GM18858 (cell line): ENCODE measurements at regions not wholly inside any gene's neighbourhood (a gene's known extent, or its start where the extent isn't known, plus 50 kb on each side); places are given as distances from the start of the nearest gene placed in this dataset.

Experiments
- ATAC-seq: cut with Tn5 transposase; IDR thresholded peaks from one replicate; pipeline ENCODE4 v1.9.1; 2021; ENCODE audit not compliant: unreplicated experiment

DNA sequence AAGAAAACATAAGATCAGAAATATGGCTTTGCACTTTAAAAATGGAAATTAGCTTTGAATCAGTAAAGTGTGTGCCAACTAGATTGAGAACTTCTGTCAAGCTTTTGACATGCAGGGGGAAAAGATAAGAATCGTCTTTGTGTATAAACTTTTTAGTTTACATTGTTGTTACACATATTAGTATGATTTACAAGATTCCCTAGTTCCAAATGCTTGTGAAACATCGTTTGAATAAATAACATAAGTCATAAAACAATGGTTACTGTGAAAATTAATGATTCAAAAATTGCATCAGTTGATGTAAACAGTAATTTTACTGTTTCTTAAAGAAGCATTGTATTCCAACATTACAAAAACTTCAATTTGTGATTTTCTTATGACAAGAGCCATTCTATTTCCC is 207.6 kb upstream of the MTPN start:
- ATAC-seq = no peak

DNA sequence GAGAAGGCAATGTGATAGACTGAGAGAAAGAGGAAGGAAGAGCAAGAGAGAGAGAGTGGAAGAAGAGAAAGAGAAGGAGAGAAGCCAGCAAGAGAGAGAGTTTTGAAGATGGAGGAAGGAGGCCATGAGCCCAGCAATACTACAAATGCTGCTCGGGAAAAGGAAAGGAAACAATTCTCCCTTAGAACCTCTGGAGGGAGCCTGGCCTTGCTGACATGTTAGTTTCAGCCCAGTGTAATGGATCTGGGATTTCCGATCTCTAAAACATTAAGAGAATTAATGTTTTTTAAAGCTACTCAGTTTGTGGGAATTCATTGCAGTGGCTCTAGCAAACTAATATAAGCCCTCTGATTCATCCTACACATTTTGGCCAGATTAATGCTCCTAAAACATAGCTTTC is 206.8 kb upstream of the MTPN start:
- ATAC-seq = no peak

DNA sequence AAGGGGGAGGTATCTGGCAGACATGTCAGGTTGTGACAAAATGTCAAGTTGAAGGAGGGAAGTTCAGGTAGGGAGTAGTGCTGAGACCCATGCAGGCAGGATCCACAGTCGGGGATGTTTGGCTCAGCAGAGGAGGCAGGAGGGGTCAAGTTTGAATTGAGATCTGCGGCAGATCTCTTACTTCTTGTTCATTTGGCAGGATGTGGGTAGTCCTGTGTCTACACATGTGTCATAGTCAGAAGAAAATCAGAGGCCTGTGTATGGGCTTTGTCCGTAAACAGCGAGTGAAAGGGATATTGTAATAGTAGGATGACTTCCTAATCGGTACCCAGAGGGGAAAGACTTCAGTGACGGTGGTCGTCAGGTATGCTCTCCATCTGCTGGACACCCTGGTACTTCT is 203.8 kb upstream of the MTPN start:
- ATAC-seq = no peak

DNA sequence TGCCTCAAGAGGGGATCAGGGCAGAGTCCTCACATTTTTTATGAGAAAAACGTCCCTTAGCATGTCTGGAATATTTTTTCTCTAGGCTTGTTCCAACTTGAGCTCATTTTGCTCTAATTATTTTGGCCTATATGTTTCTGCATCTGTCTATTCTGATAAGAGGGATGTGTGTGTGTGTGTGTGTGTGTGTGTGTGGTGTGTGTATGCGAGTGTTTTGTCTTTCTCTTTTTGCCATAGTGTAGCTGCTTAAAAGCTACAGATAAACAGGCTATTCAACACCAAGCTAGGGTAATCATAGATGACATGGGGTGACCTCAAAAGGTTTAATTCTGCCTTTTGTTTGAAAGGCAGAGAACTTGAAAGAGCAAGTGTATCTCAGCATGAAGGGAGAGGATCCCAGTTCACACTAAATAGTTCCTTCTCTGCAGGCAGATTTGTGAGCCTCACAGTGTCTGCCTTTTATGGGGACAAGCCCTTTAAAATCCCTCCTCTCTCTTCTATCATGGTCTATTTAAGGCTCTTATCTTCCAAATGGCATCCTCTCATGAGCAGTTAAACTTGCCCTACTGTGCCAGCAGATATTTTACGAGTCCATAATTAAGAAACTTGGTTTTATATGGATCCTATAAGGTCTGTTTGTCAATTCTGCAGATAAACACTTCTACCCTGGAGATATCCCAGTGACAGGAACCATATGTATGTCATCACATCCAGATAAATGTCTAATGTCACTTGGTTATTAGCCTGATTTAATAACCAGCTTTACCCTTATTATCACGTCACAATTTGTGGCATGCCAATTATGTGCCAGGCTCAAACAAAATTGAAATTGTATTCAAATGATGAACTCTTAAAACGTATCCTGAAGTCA is 202.9 kb upstream of the MTPN start:
- no peak for ATAC-seq

DNA sequence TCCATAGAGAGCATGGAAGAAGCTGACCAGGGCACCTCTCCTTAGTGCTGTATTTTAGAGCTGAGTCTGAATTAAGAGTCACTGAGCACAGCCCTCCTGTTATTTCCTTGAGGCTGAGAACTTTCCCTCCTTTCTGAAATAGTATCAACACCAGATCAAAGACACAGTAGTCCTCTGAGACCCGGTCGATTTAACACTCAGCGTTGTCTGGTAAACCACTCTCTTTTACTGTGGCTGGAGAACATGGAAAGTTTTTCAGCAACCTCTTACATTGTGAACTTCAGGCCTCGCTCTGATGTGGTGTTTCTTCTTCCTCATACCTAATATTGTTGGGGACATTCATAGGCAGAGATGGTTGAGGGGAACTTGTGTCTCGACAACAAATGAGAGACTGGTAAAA is 202.0 kb upstream of the MTPN start:
- ATAC-seq = no peak

DNA sequence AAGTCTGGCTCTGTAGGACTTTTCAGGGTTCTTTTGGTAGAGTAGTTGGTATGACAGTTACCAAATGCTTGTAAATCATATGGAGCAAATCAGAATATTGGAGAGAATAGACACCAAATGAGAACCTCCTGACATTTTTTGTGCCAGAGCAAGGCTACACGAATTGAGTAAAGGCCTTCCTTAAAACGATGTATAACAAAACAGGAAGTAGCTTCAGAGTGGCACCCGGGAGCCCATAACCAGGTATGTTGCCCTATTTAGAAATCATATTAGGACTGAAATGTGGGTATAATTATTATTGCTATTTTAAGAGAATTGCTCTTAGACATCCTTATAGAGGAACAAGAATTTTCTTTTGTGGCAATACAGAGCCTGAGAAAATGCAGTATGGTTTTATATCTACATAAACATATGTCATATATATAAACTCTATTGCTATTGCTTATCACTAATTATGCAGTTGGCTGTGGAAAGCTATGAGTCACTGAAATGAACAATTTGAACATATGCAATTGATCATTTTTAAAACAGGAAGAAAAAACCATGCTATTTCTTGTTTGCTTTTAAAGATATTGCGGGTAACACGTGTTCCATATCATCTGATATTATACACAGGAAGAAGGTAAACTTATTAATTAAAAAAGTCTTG is 197.4 kb upstream of the MTPN start:
- no peak for ATAC-seq

DNA sequence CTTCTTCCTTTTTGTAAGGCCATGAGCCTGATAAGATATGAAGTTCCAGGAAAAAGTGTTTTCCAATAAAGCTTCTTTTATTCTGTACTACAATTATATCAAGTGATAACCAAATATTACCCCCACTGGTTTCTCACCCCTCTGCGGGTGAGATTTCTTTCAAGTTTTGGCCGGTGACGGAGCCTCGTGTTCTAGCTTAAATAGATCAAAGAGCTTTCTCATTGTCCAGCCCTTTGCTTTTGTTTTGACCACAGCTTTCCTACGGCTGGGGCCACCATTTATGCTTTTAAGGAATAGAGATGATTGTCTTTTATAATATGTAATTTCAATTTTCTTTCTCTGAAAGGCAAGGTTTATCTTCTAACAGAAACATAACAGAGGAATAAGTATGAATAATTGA is 196.7 kb upstream of the MTPN start:
- no peak for ATAC-seq

DNA sequence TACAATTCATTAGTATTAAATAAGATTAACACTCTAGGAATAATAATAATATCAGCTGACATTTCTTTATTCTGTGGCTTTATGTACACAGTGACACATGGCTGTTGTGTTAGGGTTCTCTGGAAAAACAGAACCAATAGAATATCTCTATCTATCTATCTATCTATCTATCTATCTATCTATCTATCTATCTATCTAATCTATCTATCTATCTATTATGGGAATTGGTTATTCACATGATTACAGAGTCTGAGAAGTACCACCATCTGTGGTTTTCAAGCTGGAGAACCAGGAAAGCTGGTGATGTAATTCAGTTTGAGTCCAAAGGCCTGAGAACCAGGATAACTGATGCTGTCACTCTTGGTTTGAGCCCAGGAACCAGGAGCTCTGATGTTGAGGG is 194.1 kb upstream of the MTPN start:
- ATAC-seq = no peak

DNA sequence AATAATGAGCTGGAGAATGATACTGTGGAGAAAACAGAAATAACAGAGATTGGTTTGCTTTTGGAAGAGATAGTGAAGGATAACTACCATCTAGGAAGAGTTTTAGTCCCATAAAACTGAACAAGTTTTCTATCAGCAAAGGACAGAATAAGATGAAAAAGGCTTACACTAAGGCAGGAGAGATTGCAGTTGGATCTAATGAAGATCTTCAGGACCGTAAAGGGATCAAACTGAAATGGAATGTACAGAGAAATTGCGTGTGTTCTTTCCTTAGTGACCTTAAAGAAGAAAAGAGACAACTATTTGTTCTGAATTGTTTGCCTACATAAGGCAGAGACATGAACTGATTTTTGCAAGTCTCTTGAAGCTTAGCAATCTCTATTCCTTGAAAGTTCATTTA is 191.7 kb upstream of the MTPN start:
- no peak for ATAC-seq

DNA sequence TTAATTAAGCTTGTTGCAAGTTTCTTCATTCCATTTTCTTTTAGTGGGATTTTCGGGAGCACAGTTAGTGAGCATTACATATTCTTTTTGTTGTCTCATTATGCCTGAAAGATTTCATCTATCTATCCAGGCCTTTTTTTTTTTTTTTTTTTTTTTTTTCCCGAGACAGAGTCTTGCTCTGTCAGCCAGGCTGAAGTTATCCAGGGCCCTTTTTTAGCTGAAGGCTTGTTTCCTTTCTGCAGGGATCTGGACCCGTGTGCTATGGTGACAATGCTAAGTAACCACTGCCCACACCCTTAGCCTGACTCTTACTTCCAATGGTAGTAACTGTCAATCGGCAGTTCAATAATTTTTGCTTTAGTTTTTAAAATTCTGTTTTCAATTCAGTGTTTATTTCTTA is 190.8 kb upstream of the MTPN start:
- ATAC-seq = no peak

DNA sequence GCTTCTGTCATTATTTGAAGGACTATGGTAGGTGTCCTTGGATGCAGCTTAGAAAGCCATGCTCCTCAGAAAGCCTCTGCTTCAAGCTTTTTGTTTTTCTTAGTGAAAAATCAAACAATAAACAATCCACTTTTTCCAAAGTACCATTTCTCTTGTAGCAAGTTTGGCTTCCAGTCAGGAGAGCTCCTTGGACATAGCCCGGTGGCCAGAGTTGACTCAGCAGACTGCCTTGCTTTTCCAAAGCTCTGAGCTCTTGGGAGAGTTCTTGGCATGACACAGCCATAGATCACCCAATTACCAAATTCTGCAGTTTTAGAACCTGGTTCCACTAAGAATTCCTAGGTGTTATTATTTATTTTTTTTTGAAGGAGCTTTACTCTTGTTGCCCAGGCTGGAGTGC is 189.4 kb upstream of the MTPN start:
- no peak for ATAC-seq

DNA sequence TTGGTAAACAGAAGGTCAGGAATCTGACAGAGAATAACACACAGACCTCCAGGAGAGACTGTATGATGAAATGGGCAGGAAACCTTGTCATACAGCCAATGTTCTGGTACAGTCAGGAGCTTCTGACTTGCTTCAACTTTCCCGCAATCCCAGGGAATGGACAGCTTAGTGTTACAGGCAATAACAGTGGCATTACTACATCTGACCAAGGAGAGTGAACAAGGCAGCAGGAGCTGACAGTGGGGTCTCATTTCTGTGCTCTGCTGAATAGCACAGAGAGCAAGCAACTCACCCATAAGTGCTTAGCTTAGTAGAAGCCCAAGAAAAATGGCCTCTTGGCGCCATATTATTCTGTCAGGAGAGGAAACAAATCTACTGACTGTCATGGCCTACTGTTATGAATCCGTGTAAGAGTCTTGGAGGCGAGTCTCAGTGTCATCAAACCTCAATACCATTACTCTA is 186.2 kb upstream of the MTPN start:
- ATAC-seq = no peak

DNA sequence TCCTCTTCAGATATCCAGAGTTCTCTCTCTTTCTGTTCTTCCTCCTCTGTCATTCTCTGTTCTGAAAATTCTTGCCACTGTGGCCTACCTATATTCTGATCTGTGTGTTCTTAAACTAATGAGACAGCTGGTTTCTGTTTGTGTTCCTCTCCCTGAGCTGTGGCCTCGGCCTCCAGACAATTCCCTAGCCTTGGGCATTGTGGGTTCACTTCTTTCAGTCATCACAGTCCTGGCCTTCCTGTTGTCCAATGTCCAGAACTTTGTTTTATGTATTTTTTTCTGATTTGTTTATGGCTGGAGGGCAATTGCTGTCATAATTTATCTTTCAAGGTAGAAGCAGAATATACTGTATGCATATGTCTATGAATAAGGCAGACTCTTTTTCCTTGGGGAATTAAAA is 173.2 kb upstream of the MTPN start:
- no peak for ATAC-seq

DNA sequence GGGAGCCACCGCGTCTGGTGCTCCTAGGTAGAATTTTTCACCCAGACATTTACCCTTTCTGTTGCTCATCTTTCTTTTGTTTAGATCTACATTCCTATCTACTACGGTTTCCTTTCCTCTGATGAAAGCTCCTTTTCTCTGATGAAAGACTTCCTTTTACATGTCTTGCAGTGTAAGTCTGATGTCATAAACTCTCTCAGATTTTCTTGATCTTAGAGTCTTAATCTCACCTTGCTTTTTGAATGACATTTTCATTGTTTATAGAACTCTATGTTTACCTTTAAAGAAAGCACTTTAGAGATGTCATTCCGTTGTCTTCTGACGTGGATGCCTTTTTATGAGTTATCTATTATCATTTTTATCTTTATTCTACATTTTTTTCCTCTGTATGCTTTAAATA is 171.8 kb upstream of the MTPN start:
- ATAC-seq = no peak

DNA sequence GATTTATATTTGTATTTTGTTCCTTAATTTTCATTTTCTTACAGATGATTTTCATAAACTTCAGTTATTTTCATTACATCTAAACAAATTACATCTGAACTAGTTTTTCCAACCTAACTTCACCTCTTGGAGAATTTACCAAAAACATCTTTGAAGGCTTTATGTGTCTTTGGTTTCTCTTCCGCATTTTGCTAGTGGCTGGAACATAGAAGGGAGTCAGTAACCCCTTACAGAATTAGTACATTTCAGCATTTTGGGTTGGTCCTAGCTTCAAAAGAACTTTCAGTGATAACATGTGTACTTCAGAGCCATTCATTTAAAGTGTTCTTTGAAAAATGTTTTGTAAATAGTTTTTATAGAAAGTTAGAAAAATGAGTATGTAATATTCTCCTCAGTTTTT is 169.8 kb upstream of the MTPN start:
- ATAC-seq = no peak

DNA sequence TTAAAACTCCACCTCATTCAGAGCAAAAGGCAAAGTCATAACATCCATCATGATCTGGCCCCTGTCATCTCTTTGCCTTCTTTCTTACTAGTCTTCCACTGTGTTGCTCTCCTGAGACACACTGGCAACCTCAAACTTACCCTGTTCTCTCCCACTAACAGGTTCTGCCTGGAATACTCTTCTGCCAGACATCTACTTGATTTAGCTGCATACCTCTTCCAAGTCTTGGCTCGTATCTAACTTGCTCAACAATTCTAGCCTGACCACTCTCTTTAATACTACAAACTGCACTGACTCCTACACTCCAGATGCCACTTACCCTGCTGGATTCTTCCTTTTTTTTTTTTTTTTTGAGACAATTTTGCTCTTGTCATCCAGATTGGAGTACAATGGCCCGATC is 167.0 kb upstream of the MTPN start:
- ATAC-seq = no peak

DNA sequence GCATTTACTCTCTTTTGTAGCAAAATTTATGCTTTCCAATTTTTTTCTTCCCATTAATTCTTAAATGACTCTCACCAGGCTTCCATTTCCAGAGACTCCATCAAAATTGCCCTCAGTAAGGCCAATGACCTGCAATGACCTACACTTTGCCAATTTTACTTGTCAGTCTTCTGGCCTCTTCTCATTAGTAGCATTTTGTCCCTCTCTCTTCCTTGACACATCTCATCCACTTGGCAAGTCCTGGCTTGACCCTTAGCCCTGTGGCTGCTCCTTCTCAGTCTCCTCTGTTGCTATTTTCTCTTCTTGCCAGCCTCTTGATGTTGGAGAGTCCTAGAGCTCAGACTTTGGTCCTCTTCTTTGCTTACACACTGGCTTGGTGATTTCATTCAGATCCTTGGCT is 166.1 kb upstream of the MTPN start:
- no peak for ATAC-seq

DNA sequence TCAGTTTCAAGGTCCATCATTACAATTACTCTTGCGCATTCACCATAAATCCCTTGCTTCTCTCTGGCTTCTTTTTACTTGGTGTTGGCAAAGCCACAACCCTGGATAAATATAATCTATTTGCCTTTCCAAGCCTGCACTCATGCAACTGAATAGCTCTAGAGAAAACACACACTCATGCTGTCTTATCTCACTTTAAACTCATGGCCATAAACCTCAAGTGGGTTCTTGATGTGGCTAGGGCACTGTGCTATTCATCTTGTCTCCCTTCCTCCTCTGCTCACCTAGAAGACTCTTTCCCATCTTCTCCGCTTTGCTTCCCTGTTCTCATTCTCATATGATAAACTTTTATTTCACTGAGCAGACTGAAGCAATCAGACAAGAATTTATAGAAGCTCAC is 165.4 kb upstream of the MTPN start:
- no peak for ATAC-seq

DNA sequence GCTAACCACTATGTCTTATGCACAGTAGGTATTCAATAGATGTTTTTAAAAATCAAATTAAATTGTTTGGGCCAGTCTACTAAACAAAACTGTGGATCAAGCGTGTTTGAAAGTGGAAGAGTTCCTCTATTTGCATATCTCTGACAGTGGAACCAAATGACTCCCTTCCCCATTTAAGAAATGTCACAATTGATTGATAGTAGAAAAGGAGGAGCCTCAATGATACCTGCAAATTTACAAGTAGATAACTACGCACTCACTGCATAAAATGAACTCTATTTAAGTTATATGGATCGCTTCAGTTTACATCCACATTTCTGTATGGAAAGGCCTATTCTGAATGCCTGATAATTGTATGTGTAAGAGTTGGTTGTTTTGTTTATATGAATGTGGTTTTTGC is 163.3 kb upstream of the MTPN start:
- ATAC-seq = no peak

DNA sequence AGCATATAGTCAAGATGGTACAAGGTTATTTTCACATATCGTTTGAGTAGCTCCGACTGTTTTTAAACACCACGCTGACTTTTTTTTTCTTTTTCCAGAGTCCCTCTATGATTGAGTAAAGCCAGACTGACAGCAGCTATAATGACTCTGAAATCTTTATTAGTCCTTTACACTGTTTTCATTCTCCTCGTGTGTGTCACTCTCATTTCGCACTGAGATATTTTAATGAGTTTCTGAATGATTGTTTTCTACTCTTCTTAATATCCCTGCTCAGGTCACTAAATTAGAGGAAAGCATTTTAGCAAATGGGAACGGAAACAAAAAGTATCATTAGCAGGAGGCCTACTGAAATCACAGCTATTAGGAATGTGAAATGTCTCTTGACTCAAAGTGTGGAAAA is 162.3 kb upstream of the MTPN start:
- ATAC-seq = no peak

DNA sequence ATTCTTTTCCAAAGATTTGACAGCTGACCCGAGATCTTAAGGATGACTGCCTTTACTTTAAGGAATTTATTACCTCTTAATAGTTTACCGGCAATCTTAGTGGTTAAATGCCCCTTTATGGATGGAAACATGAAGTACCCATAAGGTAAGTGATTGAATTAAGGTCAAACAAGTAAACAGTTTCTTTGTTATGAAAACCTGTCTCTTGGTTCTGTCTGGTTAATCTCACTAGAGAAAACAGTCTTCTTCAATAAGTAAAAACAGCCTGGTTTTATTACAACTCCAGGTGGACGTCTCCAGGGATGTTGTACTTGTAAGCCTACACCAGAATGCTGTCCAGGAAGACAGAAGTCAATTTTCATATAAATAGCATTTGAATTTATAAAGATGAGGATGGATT is 161.8 kb upstream of the MTPN start:
- no peak for ATAC-seq

DNA sequence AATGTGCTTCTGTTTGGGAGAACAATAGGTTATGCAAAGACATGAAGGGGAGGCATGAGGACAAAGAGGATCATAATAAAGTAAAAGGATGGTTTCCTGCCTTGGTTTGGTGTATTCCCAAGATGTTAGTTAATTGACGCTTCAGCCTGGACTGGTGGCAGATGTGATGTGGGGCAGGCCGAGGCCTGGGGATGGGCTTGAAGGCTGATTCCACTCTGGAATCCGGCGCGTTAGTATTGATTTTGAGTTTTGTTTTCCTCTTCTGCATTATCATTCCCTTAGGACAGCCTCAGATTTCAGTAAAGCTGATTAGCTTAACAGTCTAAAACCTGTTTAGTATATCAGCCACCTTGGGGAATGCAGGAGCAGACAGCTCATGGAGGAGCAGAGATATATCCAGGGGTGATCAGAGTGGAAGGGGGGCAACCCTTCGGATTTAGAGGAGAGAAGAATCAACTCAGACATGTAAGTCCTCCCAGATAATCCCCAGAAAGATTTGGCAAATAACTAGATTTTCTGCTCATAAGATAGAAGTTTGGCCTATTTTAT is 159.8 kb upstream of the MTPN start:
- no peak for ATAC-seq
